Left ventricle myocardium inferior (tissue), 1 donor: ENCODE measurements at regions not wholly inside any gene's neighbourhood (a gene's known extent, or its start where the extent isn't known, plus 50 kb on each side); places are given as distances from the start of the nearest gene placed in this dataset.

Experiments used
- DNase-seq: peaks from one replicate; pipeline ENCODE4 v3.0.0-alpha.2; 2020
- H3K27ac ChIP-seq: fragments of 200-600 bp; replicated peaks from 2 replicates; pipeline ENCODE4 v1.8.0; 2021
- H3K27me3 ChIP-seq: fragments of 200-600 bp; 2 replicates; pipeline ENCODE4 v1.8.0; 2021; ENCODE audit warnings: low read depth
- H3K36me3 ChIP-seq: fragments of 200-600 bp; 2 replicates; pipeline ENCODE4 v1.8.0; 2021
- H3K4me1 ChIP-seq: fragments of 200-600 bp; 2 replicates; pipeline ENCODE4 v1.8.0; 2021
- H3K4me3 ChIP-seq: fragments of 200-600 bp; 2 replicates; pipeline ENCODE4 v1.8.0; 2021; ENCODE audit warnings: mild to moderate bottlenecking, moderate library complexity
- H3K9me3 ChIP-seq: fragments of 200-600 bp; replicated peaks from 2 replicates; pipeline ENCODE4 v1.8.0; 2021
- intact Hi-C: fragments of 100-400 bp; cut with micrococcal nuclease; formaldehyde crosslinking; loops from one replicate; pipeline ENCODE4 v1.11.0; 2022
- TF ChIP-seq, protein P1 (sequence below): fragments of 200-600 bp; IDR thresholded peaks from 2 replicates; pipeline ENCODE4 v1.8.0; 2021; ENCODE audit warnings: antibody characterized with exemption, mild to moderate bottlenecking, borderline replicate concordance
- donor health status: DM: no; HTN: yes; CAD: no; lungs with severe emphysema.

DNA sequence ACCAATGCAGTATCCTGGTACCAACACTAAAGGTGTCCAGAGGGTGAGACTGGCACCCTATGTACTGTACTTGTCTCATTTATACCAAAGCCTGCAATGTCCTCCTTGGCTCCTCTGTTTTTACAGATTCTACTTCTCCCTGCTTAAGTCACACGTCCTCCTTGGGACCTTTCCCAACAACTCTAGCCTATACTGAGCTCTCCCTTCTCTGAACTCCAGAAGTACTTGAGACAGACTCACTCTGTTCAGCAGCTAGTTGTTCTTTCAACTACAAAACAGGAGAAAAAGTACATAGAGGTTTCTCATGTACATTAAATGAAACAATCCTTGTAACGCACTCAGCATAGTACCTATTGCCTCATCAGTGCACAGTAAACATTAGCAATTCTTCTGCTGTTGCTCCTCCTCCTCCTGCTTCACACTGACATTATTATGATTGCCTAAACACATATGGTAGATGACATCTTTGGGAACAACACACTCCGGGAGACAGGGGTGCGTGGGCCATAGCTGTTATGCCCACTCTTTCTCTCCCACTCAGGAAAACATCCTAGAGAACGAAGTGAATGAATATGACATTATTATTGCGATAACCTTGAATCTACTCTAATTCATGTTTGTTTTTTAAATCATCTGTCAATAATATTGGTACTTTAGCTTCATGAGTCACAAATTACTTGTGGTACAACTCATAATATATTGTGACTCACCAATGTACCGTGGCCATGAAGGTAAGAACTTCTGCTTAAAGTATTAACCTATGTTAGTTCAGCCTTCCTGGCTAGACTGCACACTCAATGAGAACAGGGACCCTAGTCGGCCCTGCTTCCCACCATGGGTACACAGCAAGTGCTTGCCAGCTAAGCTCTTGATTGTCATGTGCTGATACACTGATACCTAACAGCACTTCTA, 180.3 kb upstream of the ADRA1B start:
- intact Hi-C loops: no loop called here
- no peak for DNase-seq
- TF ChIP-seq, protein P1, sequence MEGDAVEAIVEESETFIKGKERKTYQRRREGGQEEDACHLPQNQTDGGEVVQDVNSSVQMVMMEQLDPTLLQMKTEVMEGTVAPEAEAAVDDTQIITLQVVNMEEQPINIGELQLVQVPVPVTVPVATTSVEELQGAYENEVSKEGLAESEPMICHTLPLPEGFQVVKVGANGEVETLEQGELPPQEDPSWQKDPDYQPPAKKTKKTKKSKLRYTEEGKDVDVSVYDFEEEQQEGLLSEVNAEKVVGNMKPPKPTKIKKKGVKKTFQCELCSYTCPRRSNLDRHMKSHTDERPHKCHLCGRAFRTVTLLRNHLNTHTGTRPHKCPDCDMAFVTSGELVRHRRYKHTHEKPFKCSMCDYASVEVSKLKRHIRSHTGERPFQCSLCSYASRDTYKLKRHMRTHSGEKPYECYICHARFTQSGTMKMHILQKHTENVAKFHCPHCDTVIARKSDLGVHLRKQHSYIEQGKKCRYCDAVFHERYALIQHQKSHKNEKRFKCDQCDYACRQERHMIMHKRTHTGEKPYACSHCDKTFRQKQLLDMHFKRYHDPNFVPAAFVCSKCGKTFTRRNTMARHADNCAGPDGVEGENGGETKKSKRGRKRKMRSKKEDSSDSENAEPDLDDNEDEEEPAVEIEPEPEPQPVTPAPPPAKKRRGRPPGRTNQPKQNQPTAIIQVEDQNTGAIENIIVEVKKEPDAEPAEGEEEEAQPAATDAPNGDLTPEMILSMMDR: no peak

DNA sequence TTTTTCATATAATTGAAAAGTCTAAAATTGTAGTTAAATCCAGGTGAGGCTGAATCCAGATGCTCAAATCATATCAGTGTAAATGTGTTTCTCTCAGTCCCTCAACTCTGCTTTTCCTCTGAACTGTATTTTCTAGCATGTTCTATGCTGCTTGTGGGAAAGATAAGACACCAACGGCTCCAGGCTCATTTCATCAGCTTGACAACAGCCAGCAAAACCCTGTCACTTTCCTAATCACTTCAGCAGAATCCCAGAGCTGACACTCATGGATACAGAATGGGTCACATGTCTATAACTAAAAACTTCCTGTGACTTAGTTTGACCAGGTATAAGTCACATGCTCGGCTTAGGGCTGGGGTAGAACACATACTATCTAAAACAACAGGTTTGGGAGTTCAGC, 179.4 kb upstream of the ADRA1B start:
- peaks cover 7% of the 10 kb centered on the region for H3K4me1 ChIP-seq

More for the DNA sequence above, 180.3 kb upstream of the ADRA1B start:
- Histone ChIP-seq H3K4me3 (no peak overlapping the region), H3K27me3 (no peaks in the 10 kb centered on the region), H3K27ac (no peak overlapping the region), H3K9me3 (no peaks in the 10 kb centered on the region), H3K36me3 (no peaks in the 10 kb centered on the region), H3K4me1 (peaks cover 7% of the 10 kb centered on the region)

DNA sequence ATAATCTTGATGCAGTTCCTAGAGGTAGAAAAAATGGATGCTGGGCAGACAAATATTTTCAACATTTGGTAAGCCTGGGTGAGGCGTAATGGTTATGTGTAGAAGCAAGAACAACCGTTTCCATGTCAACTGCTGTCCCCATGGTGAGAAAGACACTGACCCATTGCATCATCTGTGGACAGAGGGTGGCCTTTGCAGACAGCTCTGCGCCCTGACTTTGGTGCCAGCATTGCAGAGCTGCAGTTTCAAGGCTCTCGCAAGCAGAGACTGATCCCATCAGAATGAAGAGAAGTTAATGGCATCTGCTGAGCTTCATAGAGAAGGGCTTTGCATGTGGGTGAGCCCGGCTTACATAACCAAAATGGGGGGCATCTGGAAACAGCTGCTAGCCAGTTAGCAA, 179.0 kb upstream of the ADRA1B start:
- no peaks in the 10 kb centered on the region for H3K27me3 ChIP-seq
- no peak overlapping the region for H3K4me3 ChIP-seq
- intact Hi-C loops: no loop called here
- TF ChIP-seq, protein P1: no peak
- H3K9me3 ChIP-seq: no peaks in the 10 kb centered on the region
- DNase-seq: no peak
- H3K27ac ChIP-seq: no peak overlapping the region
- peaks cover 7% of the 10 kb centered on the region for H3K4me1 ChIP-seq
- H3K36me3 ChIP-seq: no peaks in the 10 kb centered on the region

More for the DNA sequence above, 179.4 kb upstream of the ADRA1B start:
- no peaks in the 10 kb centered on the region for H3K9me3 ChIP-seq
- TF ChIP-seq, protein P1: no peak
- H3K27ac ChIP-seq: no peak overlapping the region
- intact Hi-C loops: no loop called here
- no peaks in the 10 kb centered on the region for H3K27me3 ChIP-seq
- no peak overlapping the region for H3K4me3 ChIP-seq
- DNase-seq: no peak
- no peaks in the 10 kb centered on the region for H3K36me3 ChIP-seq

DNA sequence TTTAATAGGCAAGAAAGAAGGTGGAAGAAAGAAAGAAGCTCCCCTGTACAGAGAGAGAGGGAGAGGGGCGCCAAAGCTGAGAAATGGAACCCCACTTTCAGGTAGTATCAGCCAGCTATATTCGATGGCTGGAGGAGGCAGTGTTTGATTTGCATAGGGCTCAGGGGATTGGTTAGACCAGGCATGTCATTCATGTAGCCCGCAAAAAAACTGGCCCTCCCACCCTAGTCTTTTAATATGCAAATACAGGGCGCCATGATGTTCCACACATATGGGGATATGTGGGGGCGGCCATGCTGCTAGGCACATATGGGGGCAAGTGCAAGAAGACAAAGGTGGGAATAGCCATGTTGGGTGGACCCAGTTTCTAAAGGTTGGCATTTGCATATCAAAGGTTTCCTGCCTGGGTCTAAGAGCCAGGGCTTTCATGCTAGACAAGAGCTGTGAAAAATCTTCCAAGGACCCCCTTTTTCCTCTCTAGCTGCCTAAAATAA, 174.4 kb upstream of the ADRA1B start:
- Histone ChIP-seq H3K9me3 (peaks cover 14% of the 10 kb centered on the region), H3K4me1 (peaks cover 2% of the 10 kb centered on the region), H3K36me3 (no peaks in the 10 kb centered on the region), H3K27me3 (no peaks in the 10 kb centered on the region), H3K4me3 (no peak overlapping the region), H3K27ac (no peak overlapping the region)
- DNase-seq: no peak
- intact Hi-C loops: no loop called here
- TF ChIP-seq, protein P1: no peak

DNA sequence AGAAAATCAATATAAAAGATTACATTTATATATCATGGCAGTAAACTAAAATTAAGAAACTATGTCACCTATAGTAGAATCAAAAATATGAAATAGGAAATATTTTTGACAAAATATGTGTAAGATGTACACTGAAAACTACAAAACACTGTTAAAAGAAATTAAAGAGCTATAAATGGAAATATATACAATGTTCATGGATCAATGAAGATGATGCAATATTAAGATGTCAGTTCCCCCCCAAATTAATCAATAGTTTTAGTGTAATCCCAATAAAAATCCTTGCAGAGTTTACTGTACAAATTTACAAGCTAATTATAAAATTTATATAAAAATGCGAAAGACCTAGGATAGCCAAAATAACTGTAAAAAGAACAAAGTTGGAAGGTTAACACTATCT, 173.0 kb upstream of the ADRA1B start:
- Histone ChIP-seq H3K27me3 (no peaks in the 10 kb centered on the region), H3K36me3 (no peaks in the 10 kb centered on the region), H3K4me1 (no peaks in the 10 kb centered on the region), H3K27ac (no peak overlapping the region), H3K4me3 (no peak overlapping the region), H3K9me3 (peaks cover 14% of the 10 kb centered on the region)
- no peak for DNase-seq
- TF ChIP-seq, protein P1: no peak
- intact Hi-C loops: no loop called here
